IPS-15b (cell line): ENCODE measurements at regions not wholly inside any gene's neighbourhood (a gene's known extent, or its start where the extent isn't known, plus 50 kb on each side); places are given as distances from the start of the nearest gene placed in this dataset.

Experiments used
- H3K27me3 ChIP-seq: one replicate; pipeline ENCODE4 v1.6.1; 2013; ENCODE audit warnings: low read length; ENCODE audit not compliant: control insufficient read depth, insufficient read depth
- H3K36me3 ChIP-seq: one replicate; pipeline ENCODE4 v1.6.1; 2013; ENCODE audit warnings: low read length; ENCODE audit not compliant: control insufficient read depth, insufficient read depth
- H3K4me1 ChIP-seq: one replicate; pipeline ENCODE4 v1.6.1; 2013; ENCODE audit warnings: mild to moderate bottlenecking, low read length; ENCODE audit not compliant: control insufficient read depth, insufficient read depth
- H3K4me3 ChIP-seq: one replicate; pipeline ENCODE4 v1.5.1; 2013; ENCODE audit warnings: low read depth, low read length
- H3K9ac ChIP-seq: one replicate; pipeline ENCODE4 v1.6.1; 2013; ENCODE audit warnings: low read depth, mild to moderate bottlenecking, low read length
- H3K9me3 ChIP-seq: one replicate; pipeline ENCODE4 v1.6.1; 2013; ENCODE audit warnings: mild to moderate bottlenecking, low read length; ENCODE audit not compliant: control insufficient read depth, insufficient read depth

DNA sequence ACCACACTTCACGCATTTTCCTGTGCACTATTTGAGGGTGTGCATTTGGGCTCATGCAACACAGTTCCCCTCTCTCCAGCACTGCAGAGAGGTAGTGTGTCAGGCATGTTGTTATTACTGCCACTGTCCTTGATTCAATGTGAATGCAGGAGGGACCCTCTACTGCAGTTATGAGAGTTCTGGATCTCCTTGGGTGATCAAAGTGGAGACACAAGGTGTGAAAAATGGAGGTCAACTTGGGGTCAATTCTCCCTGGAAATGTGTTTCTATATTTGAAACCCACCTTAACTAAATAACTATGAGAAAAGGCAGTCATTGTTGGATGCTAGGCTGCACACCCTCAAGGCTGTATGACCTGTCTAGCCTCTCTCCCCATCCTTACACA, 73.9 kb upstream of the FAM171A1 start:
- Histone ChIP-seq H3K4me1 (no peaks in the 10 kb centered on the region), H3K9me3 (no peaks in the 10 kb centered on the region), H3K9ac (no peak overlapping the region), H3K36me3 (no peaks in the 10 kb centered on the region), H3K4me3 (no peak overlapping the region), H3K27me3 (peaks cover 2% of the 10 kb centered on the region)

DNA sequence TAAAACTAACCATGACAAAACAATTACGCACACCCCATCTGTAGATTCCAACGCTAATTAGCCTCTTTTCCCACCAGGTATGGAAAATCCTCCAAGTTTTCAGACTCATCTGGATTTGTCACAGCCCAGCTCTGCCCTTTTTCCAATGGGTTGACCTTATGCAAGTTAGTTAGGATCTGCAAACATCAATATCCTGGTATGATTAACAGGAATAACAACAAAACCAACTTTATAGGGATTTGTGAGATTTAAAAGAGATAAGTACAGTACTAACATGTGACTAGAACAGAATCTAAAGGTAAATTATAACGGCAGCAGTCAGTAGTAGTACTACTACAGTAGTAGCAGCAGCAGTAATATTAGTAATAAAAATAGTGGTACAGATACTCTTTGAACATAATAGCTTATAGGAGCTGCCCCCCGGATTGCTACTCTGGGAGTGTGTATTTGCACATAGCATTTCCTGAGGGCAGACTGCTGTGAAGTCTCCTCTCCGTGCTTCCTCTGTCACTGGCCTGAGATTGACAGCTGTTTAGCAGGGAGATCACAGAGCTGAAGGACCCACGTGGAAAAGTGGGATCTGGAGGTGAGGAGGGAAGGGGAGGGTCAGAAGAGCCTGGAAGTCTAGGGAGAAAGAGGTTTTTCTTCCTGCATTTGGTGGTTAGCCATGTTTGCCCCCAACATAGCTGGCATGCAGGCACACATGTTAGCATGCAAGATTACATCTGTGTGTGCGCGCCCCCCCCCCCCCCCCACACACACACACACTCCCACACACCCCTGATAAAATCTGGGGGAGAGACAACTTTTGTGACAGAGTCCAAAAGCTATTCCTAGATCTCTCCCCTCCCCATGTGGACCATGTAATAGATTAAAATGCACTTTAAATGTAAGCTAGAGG, 73.3 kb upstream of the FAM171A1 start:
- Histone ChIP-seq H3K4me3 (no peak overlapping the region), H3K4me1 (no peaks in the 10 kb centered on the region), H3K36me3 (no peaks in the 10 kb centered on the region), H3K27me3 (peaks cover 2% of the 10 kb centered on the region), H3K9ac (no peak overlapping the region), H3K9me3 (no peaks in the 10 kb centered on the region)

DNA sequence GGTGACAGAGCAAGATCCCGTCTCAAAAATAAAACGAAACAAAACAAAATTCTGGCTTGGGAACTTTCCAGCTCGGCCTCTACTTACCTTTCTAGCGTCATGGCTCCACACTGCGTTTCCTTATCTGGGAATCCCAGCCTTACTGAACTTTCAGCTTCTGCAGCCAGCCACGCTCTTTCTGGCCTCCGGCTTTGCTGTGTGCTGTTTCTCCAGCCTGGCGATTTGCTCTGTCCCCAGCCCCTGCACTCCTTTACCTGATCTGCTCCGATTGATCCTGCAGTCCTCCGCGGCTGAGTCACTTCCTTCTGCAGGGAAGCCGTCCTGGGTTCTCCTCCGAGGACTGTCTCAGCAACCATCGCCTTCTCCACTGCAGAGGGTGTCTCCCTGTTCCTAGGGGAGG, 71.0 kb upstream of the FAM171A1 start:
- Histone ChIP-seq H3K4me3 (no peak overlapping the region), H3K9me3 (no peaks in the 10 kb centered on the region), H3K36me3 (no peaks in the 10 kb centered on the region), H3K27me3 (peaks cover 2% of the 10 kb centered on the region), H3K9ac (no peak overlapping the region), H3K4me1 (no peaks in the 10 kb centered on the region)

DNA sequence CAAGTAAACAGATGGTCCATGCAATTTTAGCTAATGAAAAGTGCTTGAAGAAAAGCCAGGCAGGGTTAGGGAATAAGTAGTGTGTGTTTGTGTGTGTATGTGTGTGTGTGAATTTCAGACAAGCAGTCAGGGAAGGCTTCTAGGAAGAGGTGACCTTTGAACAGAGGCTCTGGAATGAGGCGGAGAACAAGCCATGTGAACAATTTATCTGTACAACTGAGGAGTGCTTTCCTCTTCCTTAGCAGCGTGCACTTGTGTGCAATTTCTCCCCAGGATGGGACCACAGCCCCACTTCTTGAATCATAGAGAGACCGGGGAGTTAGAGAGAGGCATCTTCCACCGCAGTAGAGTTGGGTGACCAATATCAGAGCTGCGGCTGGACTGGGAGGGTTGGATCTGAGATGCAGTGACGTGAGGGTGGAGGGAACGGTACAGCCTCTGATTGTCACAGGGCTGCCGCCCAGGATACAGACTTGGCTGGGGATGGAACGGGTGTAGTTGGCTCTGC, 69.2 kb upstream of the FAM171A1 start:
- Histone ChIP-seq H3K9ac (no peak overlapping the region), H3K27me3 (peaks cover 2% of the 10 kb centered on the region), H3K4me1 (no peaks in the 10 kb centered on the region), H3K9me3 (no peaks in the 10 kb centered on the region), H3K36me3 (no peaks in the 10 kb centered on the region), H3K4me3 (no peak overlapping the region)

DNA sequence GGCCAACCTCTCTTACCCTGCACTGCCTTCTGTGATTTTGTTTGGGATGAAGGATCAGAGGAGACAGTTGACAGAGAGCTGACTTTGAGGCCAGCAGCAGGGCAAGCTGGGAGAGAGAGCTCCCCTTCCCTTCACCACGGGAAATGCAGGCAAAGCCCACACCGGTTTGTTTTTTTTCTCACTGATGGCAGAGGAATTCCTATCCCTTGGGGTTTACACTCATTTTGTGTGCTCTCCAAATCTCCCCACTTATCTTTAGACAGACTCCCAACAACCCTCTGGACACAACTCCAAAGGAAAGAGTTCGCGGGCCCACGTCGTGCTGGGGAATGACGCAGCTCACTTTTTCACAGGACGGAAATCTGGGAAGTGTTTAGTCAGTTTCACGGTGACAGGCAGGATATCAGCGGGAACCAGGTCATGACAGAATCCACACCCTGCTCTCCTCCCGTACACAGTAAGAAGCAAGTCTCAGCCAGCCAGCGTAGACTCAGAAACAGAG, 68.3 kb upstream of the FAM171A1 start:
- Histone ChIP-seq H3K9ac (no peak overlapping the region), H3K4me1 (no peaks in the 10 kb centered on the region), H3K4me3 (no peak overlapping the region), H3K9me3 (no peaks in the 10 kb centered on the region), H3K27me3 (peaks cover 6% of the 10 kb centered on the region), H3K36me3 (no peaks in the 10 kb centered on the region)

DNA sequence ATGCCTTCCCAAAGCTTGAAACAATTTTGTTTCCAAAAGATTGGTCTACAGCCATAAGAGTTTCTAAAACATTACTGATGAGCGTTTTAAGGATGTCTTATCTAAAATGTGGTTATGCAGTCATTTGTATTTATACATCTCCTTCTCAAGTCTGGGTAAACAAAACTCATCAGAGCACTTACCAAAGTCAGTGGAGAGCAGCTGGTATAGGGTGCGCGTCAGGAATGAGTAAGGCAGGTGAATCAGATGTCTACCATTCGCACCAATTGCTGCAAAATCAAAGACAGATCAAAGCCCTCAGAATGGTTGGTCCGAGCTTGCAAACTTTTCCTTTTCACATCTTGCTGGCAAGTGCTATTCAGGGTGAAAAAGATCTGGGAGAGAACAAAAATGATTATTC, 65.6 kb upstream of the FAM171A1 start:
- H3K27me3 ChIP-seq = peaks cover 6% of the 10 kb centered on the region
- no peaks in the 10 kb centered on the region for H3K9me3 ChIP-seq
- H3K4me3 ChIP-seq = no peak overlapping the region
- H3K36me3 ChIP-seq = no peaks in the 10 kb centered on the region
- no peak overlapping the region for H3K9ac ChIP-seq
- no peaks in the 10 kb centered on the region for H3K4me1 ChIP-seq

DNA sequence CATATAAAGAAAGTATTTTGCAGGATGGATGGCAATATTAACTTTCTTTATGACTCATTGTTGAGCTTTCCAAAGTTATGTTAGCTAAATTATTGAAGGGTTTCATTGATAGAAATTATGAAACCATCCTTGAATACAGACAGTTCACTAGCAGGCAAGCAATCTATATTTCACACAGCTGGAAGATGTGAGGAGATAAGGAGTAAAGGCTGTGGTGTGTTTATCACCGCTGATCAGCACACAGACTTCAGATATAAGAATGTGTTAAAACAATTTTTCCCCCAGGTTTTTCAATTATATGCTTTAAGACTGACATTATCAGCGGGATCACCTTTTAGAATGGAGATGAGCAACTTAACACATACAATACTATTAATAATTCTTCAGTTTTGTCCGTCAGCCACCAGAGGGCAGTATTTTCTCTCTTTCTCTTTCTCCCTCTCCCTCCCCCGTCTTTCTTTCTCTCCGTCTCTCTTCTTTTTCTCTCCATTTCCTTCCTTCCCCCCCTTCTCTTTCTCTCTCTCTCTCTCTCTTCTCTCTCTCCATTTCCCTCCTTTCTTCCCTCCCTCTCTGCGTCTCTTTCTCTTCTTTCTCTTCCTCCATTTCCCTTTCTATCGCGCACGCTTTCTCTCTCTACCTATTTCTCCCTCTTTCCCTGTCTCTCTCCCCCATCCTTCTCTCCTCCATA, 62.9 kb upstream of the FAM171A1 start:
- no peaks in the 10 kb centered on the region for H3K4me1 ChIP-seq

DNA sequence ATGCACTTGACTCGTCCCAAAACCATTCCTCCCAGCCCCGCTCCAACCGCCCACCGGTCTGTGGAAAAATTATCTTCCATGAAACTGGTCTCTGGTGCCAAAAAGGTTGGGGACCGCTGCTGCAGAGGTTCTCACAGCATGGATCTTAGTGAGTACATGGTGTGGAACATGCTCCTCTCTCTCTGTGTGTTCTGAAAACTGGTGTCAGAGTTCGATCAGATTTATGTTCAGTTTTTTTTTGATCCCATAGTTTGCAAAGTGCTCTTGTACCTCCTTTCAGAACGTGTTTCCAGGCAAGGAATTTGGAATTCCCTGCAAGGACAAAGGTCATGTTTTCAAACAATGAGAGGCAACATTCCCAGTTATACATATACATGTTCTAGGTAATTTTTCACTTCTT, 61.2 kb upstream of the FAM171A1 start:
- no peaks in the 10 kb centered on the region for H3K36me3 ChIP-seq
- H3K9ac ChIP-seq = no peak overlapping the region
- H3K4me3 ChIP-seq = no peak overlapping the region
- H3K9me3 ChIP-seq = no peaks in the 10 kb centered on the region
- H3K27me3 ChIP-seq = peaks cover 5% of the 10 kb centered on the region
- no peaks in the 10 kb centered on the region for H3K4me1 ChIP-seq

More for the DNA sequence above, 62.9 kb upstream of the FAM171A1 start:
- no peak overlapping the region for H3K9ac ChIP-seq
- H3K36me3 ChIP-seq = no peaks in the 10 kb centered on the region
- no peaks in the 10 kb centered on the region for H3K9me3 ChIP-seq
- H3K4me3 ChIP-seq = peak overlapping the region; percentile 59
- H3K27me3 ChIP-seq = peaks cover 5% of the 10 kb centered on the region

DNA sequence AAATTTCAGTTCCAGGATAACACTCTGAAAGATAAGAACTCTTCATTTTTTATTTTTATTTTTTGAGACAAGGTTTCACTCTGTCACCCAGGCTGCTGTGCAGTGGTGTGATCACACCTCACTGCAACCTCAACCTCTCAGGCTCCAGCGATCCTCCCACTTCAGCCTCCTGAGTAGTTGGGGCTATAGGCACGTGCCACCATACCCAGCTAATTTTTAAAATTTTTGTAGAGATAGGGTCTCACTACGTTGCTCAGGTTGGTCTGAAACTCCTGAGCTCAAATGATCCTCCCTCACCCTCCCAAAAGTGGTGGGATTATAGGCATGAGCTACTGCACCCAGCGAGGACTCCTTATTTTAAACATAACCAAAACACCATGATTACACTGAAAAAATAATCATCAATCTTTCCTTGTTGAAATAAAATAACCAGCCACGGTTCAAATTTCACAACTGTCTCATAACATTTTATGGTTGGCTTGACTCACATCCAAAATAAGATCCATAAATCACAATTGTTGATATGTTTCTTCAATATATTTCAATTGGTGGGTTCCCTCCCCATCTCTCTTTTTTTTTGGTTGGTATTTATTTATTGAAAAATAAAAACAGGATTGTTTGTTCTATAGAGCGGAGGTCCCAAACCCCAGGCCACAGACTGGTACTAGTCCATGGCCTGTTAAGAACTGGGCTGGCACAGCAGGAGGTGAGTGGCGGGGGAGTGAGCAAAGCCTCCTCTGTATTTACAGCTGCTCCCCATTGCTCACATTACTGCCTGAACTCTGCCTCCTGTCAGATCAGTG, 60.1 kb upstream of the FAM171A1 start:
- Histone ChIP-seq H3K9me3 (no peaks in the 10 kb centered on the region), H3K4me3 (no peak overlapping the region), H3K9ac (no peak overlapping the region), H3K27me3 (peaks cover 5% of the 10 kb centered on the region), H3K4me1 (no peaks in the 10 kb centered on the region), H3K36me3 (no peaks in the 10 kb centered on the region)

DNA sequence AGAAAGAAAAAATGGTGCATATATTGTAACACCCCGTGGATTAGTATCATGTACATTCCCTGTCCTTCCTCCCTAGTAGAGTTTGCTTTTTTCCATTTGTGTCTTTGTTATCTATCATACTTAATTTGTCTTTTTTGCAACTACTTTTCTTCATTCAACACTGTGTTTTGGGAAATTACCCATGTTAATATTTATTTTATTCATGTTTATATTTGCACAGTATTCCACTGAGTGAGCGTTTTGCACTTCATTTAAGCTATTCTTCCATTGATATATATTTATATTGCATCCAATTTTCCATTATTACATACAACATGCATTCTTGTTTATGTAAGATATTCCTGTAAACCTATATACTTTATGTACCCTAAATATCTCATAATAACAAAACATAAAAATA, 57.6 kb upstream of the FAM171A1 start:
- Histone ChIP-seq H3K9me3 (no peaks in the 10 kb centered on the region), H3K4me3 (no peak overlapping the region), H3K27me3 (no peaks in the 10 kb centered on the region), H3K9ac (no peak overlapping the region), H3K36me3 (no peaks in the 10 kb centered on the region), H3K4me1 (no peaks in the 10 kb centered on the region)

DNA sequence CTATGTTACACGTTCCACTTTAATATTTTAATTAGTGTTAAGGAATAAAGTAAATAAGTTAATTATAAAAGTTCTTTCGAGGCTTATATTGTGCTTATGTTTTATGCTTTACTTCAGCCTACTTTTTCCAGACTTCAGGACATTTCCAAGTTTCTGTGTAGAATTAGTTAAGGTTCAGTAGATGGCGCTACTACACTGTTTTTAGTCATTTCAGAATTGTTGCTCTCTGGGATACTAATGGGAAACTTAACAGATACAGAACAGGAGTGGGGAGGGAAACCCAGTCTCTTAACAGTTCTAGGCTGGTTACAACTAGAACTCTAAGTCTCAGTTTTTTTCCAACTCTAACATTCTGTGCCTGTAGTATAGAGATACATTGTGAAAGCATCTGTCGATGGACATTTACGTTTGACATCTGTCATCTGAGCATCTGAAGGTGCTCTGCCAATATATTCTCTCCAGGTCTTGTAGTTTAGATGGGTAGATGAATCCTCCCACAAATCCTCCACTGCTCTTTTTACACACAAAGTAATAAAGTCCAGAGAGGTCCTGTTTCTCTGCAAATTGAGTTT, 56.8 kb upstream of the FAM171A1 start:
- no peaks in the 10 kb centered on the region for H3K36me3 ChIP-seq
- no peaks in the 10 kb centered on the region for H3K9me3 ChIP-seq
- no peak overlapping the region for H3K9ac ChIP-seq
- no peaks in the 10 kb centered on the region for H3K4me1 ChIP-seq
- no peaks in the 10 kb centered on the region for H3K27me3 ChIP-seq
- no peak overlapping the region for H3K4me3 ChIP-seq
